ENCODE measurements at regions not wholly inside any gene's neighbourhood (a gene's known extent, or its start where the extent isn't known, plus 50 kb on each side); places are given as distances from the start of the nearest gene placed in this dataset.

GRCh38 chr5:1665803-1666202 lies 133.8 kb downstream of the MRPL36 start:
- Histone ChIP-seq H3K27ac (ENCODE audit: low read length) (no peak overlapping the region), H3F3A (ENCODE audit: low read length, unreplicated experiment) (no peaks in the 10 kb centered on the region), H3K4me1 (ENCODE audit: insufficient read depth, low read length) (no peaks in the 10 kb centered on the region), H3K27me3 (ENCODE audit: low read length) (peaks cover 46% of the 10 kb centered on the region), H4K20me1 (ENCODE audit: low read length) (no peaks in the 10 kb centered on the region), H3K9me2 (replicated peaks; ENCODE audit: low read length) (no peaks in the 10 kb centered on the region), H3K9ac (ENCODE audit: low read length) (no peak overlapping the region), H3K4me3 (ENCODE audit: low read length) (no peak overlapping the region), H3K79me2 (ENCODE audit: low read length) (no peaks in the 10 kb centered on the region), H3K4me2 (ENCODE audit: low read length) (no peak overlapping the region), H3K9me3 (ENCODE audit: low read length) (no peaks in the 10 kb centered on the region), H3K36me3 (ENCODE audit: low read depth, low read length) (no peaks in the 10 kb centered on the region), H2AFZ (ENCODE audit: low read length) (no peak overlapping the region)
- ChIA-PET POLR2A (ENCODE audit: unreplicated experiment) (no interaction called here), CTCF (no interaction called here)
- ATAC-seq (no peak), DNase-seq (no peak)
- TF ChIP-seq, protein P1, sequence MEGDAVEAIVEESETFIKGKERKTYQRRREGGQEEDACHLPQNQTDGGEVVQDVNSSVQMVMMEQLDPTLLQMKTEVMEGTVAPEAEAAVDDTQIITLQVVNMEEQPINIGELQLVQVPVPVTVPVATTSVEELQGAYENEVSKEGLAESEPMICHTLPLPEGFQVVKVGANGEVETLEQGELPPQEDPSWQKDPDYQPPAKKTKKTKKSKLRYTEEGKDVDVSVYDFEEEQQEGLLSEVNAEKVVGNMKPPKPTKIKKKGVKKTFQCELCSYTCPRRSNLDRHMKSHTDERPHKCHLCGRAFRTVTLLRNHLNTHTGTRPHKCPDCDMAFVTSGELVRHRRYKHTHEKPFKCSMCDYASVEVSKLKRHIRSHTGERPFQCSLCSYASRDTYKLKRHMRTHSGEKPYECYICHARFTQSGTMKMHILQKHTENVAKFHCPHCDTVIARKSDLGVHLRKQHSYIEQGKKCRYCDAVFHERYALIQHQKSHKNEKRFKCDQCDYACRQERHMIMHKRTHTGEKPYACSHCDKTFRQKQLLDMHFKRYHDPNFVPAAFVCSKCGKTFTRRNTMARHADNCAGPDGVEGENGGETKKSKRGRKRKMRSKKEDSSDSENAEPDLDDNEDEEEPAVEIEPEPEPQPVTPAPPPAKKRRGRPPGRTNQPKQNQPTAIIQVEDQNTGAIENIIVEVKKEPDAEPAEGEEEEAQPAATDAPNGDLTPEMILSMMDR (conservative IDR thresholded peaks at IDR 0.05; ENCODE audit: low read depth, low read length): no peak
- no peak for TF ChIP-seq EZH2 (IDR thresholded peaks at IDR 0.05; ENCODE audit: low read length, unreplicated experiment)
- no TSS peak for BruUV-seq (replicated peaks)
- intact Hi-C loops (cut with micrococcal nuclease): no loop called here

- BruUV-seq (replicated peaks): no TSS peak
- H2AFZ ChIP-seq (ENCODE audit: low read length): no peak overlapping the region
- H3F3A ChIP-seq (ENCODE audit: low read length, unreplicated experiment): no peaks in the 10 kb centered on the region
- H3K4me1 ChIP-seq (ENCODE audit: insufficient read depth, low read length): no peaks in the 10 kb centered on the region
- H3K4me3 ChIP-seq (ENCODE audit: low read length): no peak overlapping the region
- ATAC-seq (no peak), DNase-seq (no peak)
- ChIA-PET POLR2A (ENCODE audit: unreplicated experiment) (no interaction called here), CTCF (no interaction called here)
- TF ChIP-seq EZH2phosphoT487 (IDR thresholded peaks at IDR 0.05; ENCODE audit: borderline replicate concordance, low read length) (no peak), EZH2 (IDR thresholded peaks at IDR 0.05; ENCODE audit: low read length, unreplicated experiment) (no peak)
- TF ChIP-seq, protein P1 (conservative IDR thresholded peaks at IDR 0.05; ENCODE audit: low read depth, low read length): no peak
- H4K20me1 ChIP-seq (ENCODE audit: low read length): no peaks in the 10 kb centered on the region
- H3K36me3 ChIP-seq (ENCODE audit: low read depth, low read length): no peaks in the 10 kb centered on the region
- H3K9me3 ChIP-seq (ENCODE audit: low read length): no peaks in the 10 kb centered on the region
- no peak overlapping the region for H3K27ac ChIP-seq (ENCODE audit: low read length)
- no peak overlapping the region for H3K9ac ChIP-seq (ENCODE audit: low read length)
- H3K4me2 ChIP-seq (ENCODE audit: low read length): no peak overlapping the region
- H3K9me2 ChIP-seq (replicated peaks; ENCODE audit: low read length): no peaks in the 10 kb centered on the region
- H3K79me2 ChIP-seq (ENCODE audit: low read length): no peaks in the 10 kb centered on the region
- H3K27me3 ChIP-seq (ENCODE audit: low read length): peaks cover 46% of the 10 kb centered on the region
- intact Hi-C loops (cut with micrococcal nuclease): no loop called here
These were observed 134.4 kb downstream of the MRPL36 start for GRCh38 chr5:1665231-1665630.

- H3K79me2 ChIP-seq (ENCODE audit: low read length): no peaks in the 10 kb centered on the region
- H2AFZ ChIP-seq (ENCODE audit: low read length): no peak overlapping the region
- H3K27me3 ChIP-seq (ENCODE audit: low read length): peaks cover 50% of the 10 kb centered on the region
- H3F3A ChIP-seq (ENCODE audit: low read length, unreplicated experiment): no peaks in the 10 kb centered on the region
- no peak overlapping the region for H3K4me3 ChIP-seq (ENCODE audit: low read length)
- no peaks in the 10 kb centered on the region for H3K9me2 ChIP-seq (replicated peaks; ENCODE audit: low read length)
- H3K4me1 ChIP-seq (ENCODE audit: insufficient read depth, low read length): no peaks in the 10 kb centered on the region
- TF ChIP-seq EZH2phosphoT487 (IDR thresholded peaks at IDR 0.05; ENCODE audit: borderline replicate concordance, low read length) (no peak), EZH2 (IDR thresholded peaks at IDR 0.05; ENCODE audit: low read length, unreplicated experiment) (no peak)
- TF ChIP-seq, protein P1 (conservative IDR thresholded peaks at IDR 0.05; ENCODE audit: low read depth, low read length): no peak
- intact Hi-C loops (cut with micrococcal nuclease): no loop called here
- BruUV-seq (replicated peaks): no TSS peak
- H3K36me3 ChIP-seq (ENCODE audit: low read depth, low read length): no peaks in the 10 kb centered on the region
- H3K9me3 ChIP-seq (ENCODE audit: low read length): no peaks in the 10 kb centered on the region
- H3K9ac ChIP-seq (ENCODE audit: low read length): no peak overlapping the region
- ATAC-seq: no peak
- DNase-seq: no peak
- no peak overlapping the region for H3K4me2 ChIP-seq (ENCODE audit: low read length)
- ChIA-PET POLR2A (ENCODE audit: unreplicated experiment) (no interaction called here), CTCF (no interaction called here)
- no peaks in the 10 kb centered on the region for H4K20me1 ChIP-seq (ENCODE audit: low read length)
- no peak overlapping the region for H3K27ac ChIP-seq (ENCODE audit: low read length)
These were observed 136.5 kb downstream of the MRPL36 start for GRCh38 chr5:1663186-1663585.
